ENCODE measurements at regions not wholly inside any gene's neighbourhood (a gene's known extent, or its start where the extent isn't known, plus 50 kb on each side); places are given as distances from the start of the nearest gene placed in this dataset.

DNA sequence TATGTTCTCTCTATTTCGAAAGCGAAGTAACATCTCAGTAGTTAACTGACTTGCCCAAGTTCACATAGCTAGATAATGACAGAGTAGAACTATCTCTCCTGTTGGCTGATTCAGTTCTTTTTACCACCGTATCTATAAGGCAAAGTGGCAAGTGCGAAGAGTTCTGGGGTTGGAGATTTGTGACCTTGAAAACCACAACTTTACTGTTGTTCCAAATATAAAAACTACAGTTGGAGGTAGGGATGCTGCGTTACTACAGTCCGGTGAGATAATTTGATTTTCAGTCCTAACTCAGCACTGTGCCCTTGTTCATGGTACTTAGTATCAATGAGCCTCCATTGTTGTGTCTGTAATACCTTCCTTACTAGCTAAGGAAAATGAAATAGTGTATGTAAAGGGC lies 71.2 kb upstream of the GOLGA8B start:
- TF ChIP-seq, protein P1, sequence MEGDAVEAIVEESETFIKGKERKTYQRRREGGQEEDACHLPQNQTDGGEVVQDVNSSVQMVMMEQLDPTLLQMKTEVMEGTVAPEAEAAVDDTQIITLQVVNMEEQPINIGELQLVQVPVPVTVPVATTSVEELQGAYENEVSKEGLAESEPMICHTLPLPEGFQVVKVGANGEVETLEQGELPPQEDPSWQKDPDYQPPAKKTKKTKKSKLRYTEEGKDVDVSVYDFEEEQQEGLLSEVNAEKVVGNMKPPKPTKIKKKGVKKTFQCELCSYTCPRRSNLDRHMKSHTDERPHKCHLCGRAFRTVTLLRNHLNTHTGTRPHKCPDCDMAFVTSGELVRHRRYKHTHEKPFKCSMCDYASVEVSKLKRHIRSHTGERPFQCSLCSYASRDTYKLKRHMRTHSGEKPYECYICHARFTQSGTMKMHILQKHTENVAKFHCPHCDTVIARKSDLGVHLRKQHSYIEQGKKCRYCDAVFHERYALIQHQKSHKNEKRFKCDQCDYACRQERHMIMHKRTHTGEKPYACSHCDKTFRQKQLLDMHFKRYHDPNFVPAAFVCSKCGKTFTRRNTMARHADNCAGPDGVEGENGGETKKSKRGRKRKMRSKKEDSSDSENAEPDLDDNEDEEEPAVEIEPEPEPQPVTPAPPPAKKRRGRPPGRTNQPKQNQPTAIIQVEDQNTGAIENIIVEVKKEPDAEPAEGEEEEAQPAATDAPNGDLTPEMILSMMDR (conservative IDR thresholded peaks at IDR 0.05): no peak
- TF ChIP-seq EZH2 (IDR thresholded peaks at IDR 0.05; ENCODE audit: low read depth): no peak

All from PC-9 (cell line).